ENCODE measurements at regions not wholly inside any gene's neighbourhood (a gene's known extent, or its start where the extent isn't known, plus 50 kb on each side); places are given as distances from the start of the nearest gene placed in this dataset.

- DNase-seq, result no peak
- no peak overlapping the region for H3K4me2 ChIP-seq (ENCODE audit: insufficient read depth, insufficient read length, low read length)
- no peaks in the 10 kb centered on the region for H3K79me1 ChIP-seq (ENCODE audit: insufficient read depth, low read depth, low read length, poor library complexity, severe bottlenecking)
- no peak overlapping the region for H3K56ac ChIP-seq (ENCODE audit: insufficient read length, low read depth, low read length)
- no peak overlapping the region for H2BK120ac ChIP-seq (ENCODE audit: low read depth, low read length, poor library complexity, severe bottlenecking)
- H3K27me3 Mint-ChIP-seq (ENCODE audit: low read depth), result no peaks in the 10 kb centered on the region
- H3K4me1 Mint-ChIP-seq, result peaks cover 7% of the 10 kb centered on the region in 2 experiments
- H3K9ac ChIP-seq (ENCODE audit: extremely low read depth, insufficient read length, low read length), result no peak overlapping the region
- H3K9me3 ChIP-seq (ENCODE audit: control insufficient read depth, low read depth, low read length), result no peaks in the 10 kb centered on the region
- H2BK15ac ChIP-seq (ENCODE audit: low read depth, low read length), result no peak overlapping the region
- no peak overlapping the region for H2BK20ac ChIP-seq (ENCODE audit: low read depth, low read length, poor library complexity, severe bottlenecking)
- no peak overlapping the region for H3K4me3 Mint-ChIP-seq
- no peak overlapping the region for H4K5ac ChIP-seq (ENCODE audit: insufficient read length, low read depth, low read length)
- no peaks in the 10 kb centered on the region for H3K23me2 ChIP-seq (ENCODE audit: insufficient read length, low read depth, low read length, poor library complexity, severe bottlenecking)
- H4K91ac ChIP-seq (ENCODE audit: insufficient read length, low read depth, low read length), result no peak overlapping the region
- TF ChIP-seq CTCF (conservative IDR thresholded peaks at IDR 0.05), result peak; percentile 37; the same call in 1 of the 3 replicates
- no peaks in the 10 kb centered on the region for H4K20me1 ChIP-seq (ENCODE audit: control insufficient read depth, insufficient read depth, insufficient read length)
- no peak overlapping the region for H3K18ac ChIP-seq (ENCODE audit: insufficient read length, low read depth, low read length)
- no peak overlapping the region for H3K27ac Mint-ChIP-seq
- H3K27ac ChIP-seq (ENCODE audit: insufficient read length, low read depth, low read length), result no peak overlapping the region
- no peak overlapping the region for H2BK5ac ChIP-seq (ENCODE audit: insufficient read length, low read length)
- H2AK5ac ChIP-seq (ENCODE audit: insufficient read length, low read length), result no peak overlapping the region
- no peaks in the 10 kb centered on the region for H3K9me3 Mint-ChIP-seq
- no peaks in the 10 kb centered on the region for H3K27me3 ChIP-seq (ENCODE audit: insufficient read depth, low read length)
- no CpG with 5 or more reads among the region's 2 CpGs for WGBS (ENCODE audit: extremely low coverage, insufficient read length, low lambda C conversion rate)
- no peak overlapping the region for H2AFZ ChIP-seq (ENCODE audit: low read length)
- H3K23ac ChIP-seq (ENCODE audit: insufficient read length, low read depth, low read length), result no peak overlapping the region
- no peak overlapping the region for H3K14ac ChIP-seq (ENCODE audit: insufficient read depth, low read length)
- no peak overlapping the region for H2BK12ac ChIP-seq (ENCODE audit: insufficient read length, low read depth, low read length)
- H3K4ac ChIP-seq (ENCODE audit: low read depth, low read length), result no peak overlapping the region
- H3T11ph ChIP-seq (ENCODE audit: low read length), result no peak overlapping the region
- no peak overlapping the region for H4K8ac ChIP-seq (replicated peaks; ENCODE audit: insufficient read length, low read depth, low read length)
- no peaks in the 10 kb centered on the region for H3K4me1 ChIP-seq (ENCODE audit: insufficient read depth, low read length)
- no peaks in the 10 kb centered on the region for H3K79me2 ChIP-seq (ENCODE audit: insufficient read depth, low read length)
- no peaks in the 10 kb centered on the region for H3K36me3 Mint-ChIP-seq (ENCODE audit: insufficient read depth in 1 of 3, low read depth in 3 of 3)
These were observed 390.1 kb downstream of the NXPH1 start for GRCh38 chr7:8823486-8823885.

Measured in H9 (cell line).